ENCODE measurements at regions not wholly inside any gene's neighbourhood (a gene's known extent, or its start where the extent isn't known, plus 50 kb on each side); places are given as distances from the start of the nearest gene placed in this dataset.

GRCh38 chr10:33975481-33975880 lies 641.0 kb upstream of the NRP1 start:
- H3K27ac ChIP-seq = no peak overlapping the region
- H3K4me3 ChIP-seq = no peak overlapping the region
- no peaks in the 10 kb centered on the region for H3K27me3 ChIP-seq (ENCODE audit: low read depth)
- ATAC-seq = no peak
- no peaks in the 10 kb centered on the region for H3K9me3 ChIP-seq
- intact Hi-C loops (cut with DNase I) = no loop called here
- H3K36me3 ChIP-seq = no peaks in the 10 kb centered on the region
- no peaks in the 10 kb centered on the region for H3K4me1 ChIP-seq
- TF ChIP-seq CTCF (IDR thresholded peaks at IDR 0.05) = no peak
- no peak for DNase-seq

GRCh38 chr10:33974976-33975478 lies 640.6 kb upstream of the NRP1 start:
- DNase-seq (no peak), ATAC-seq (no peak)
- no peaks in the 10 kb centered on the region for H3K4me1 ChIP-seq
- H3K36me3 ChIP-seq = no peaks in the 10 kb centered on the region
- H3K9me3 ChIP-seq = no peaks in the 10 kb centered on the region
- no peak overlapping the region for H3K4me3 ChIP-seq
- TF ChIP-seq CTCF (IDR thresholded peaks at IDR 0.05) = no peak
- no peaks in the 10 kb centered on the region for H3K27me3 ChIP-seq (ENCODE audit: low read depth)
- intact Hi-C loops (cut with DNase I) = no loop called here
- H3K27ac ChIP-seq = no peak overlapping the region

- no peak for TF ChIP-seq CTCF (IDR thresholded peaks at IDR 0.05)
- DNase-seq (no peak), ATAC-seq (no peak)
- intact Hi-C loops (cut with DNase I) = no loop called here
- Histone ChIP-seq H3K4me3 (no peak overlapping the region), H3K36me3 (no peaks in the 10 kb centered on the region), H3K9me3 (no peaks in the 10 kb centered on the region), H3K27ac (no peak overlapping the region), H3K27me3 (ENCODE audit: low read depth) (no peaks in the 10 kb centered on the region), H3K4me1 (no peaks in the 10 kb centered on the region)
Observed at GRCh38 chr10:33968983-33969382, 634.5 kb upstream of the NRP1 start.

GRCh38 chr10:33967606-33968120 lies 633.2 kb upstream of the NRP1 start:
- Histone ChIP-seq H3K4me1 (no peaks in the 10 kb centered on the region), H3K27me3 (ENCODE audit: low read depth) (no peaks in the 10 kb centered on the region), H3K4me3 (no peak overlapping the region), H3K9me3 (no peaks in the 10 kb centered on the region), H3K36me3 (no peaks in the 10 kb centered on the region), H3K27ac (no peak overlapping the region)
- TF ChIP-seq CTCF (IDR thresholded peaks at IDR 0.05) = no peak
- ATAC-seq = no peak
- intact Hi-C loops (cut with DNase I) = no loop called here
- DNase-seq = no peak

- H3K27me3 ChIP-seq (ENCODE audit: low read depth) = no peaks in the 10 kb centered on the region
- intact Hi-C loops (cut with DNase I) = no loop called here
- H3K27ac ChIP-seq = no peak overlapping the region
- no peak overlapping the region for H3K4me3 ChIP-seq
- no peaks in the 10 kb centered on the region for H3K9me3 ChIP-seq
- no peaks in the 10 kb centered on the region for H3K36me3 ChIP-seq
- ATAC-seq (no peak), DNase-seq (no peak)
- H3K4me1 ChIP-seq = no peaks in the 10 kb centered on the region
- no peak for TF ChIP-seq CTCF (IDR thresholded peaks at IDR 0.05)
Observed at GRCh38 chr10:33966946-33967345, 632.5 kb upstream of the NRP1 start.

Data from lower lobe of right lung (tissue), 2 donors.